SK-N-SH (cell line): ENCODE measurements at regions not wholly inside any gene's neighbourhood (a gene's known extent, or its start where the extent isn't known, plus 50 kb on each side); places are given as distances from the start of the nearest gene placed in this dataset.

ENCODE experiments used
- CTCF ChIA-PET: fragments of 300-600, 350-600 bp; formaldehyde crosslinking; extraction: SDS; loops from one replicate; lab custom pipeline; 2021; lab: Yijun Ruan, JAX
- POLR2A ChIA-PET: fragments of 350-600 bp; sonication (Branson Sonifier 250); formaldehyde crosslinking; extraction: SDS; loops from one replicate; lab custom pipeline; 2020; ENCODE audit warnings: antibody characterized with exemption, inconsistent platforms; lab: Yijun Ruan, JAX
- DNase-seq: peaks from one replicate; pipeline ENCODE4 v3.0.0; 2012
- H2AFZ ChIP-seq: fragments of 200-600 bp; sonication (generic); 2 replicates; pipeline ENCODE4 v1.8.1; 2016; ENCODE audit warnings: antibody characterized with exemption, mild to moderate bottlenecking, low read depth
- H3F3A ChIP-seq: fragments of 200-600 bp; sonication (generic); replicated peaks from 2 replicates; pipeline ENCODE3; 2016; ENCODE audit warnings: antibody characterized with exemption, mild to moderate bottlenecking; ENCODE audit not compliant: insufficient read depth
- H3K27ac ChIP-seq, 2 experiments: fragments of 200-500 bp in 1 of 2; fragments of 200-600 bp in 1 of 2; sonication (Bioruptor generic) in 1 of 2; sonication (generic), shearing (Covaris generic) in 1 of 2; 2 replicates each; pipeline versions ENCODE4 v1.5.1 to v1.6.1; 2014 to 2016; ENCODE audit warnings: low read depth in 2 of 2, inconsistent platforms in 1 of 2, low read length in 1 of 2, mild to moderate bottlenecking in 1 of 2, mixed read lengths in 1 of 2
- H3K27me3 ChIP-seq: fragments of 200-600 bp; sonication (generic), shearing (Covaris generic); 2 replicates; pipeline ENCODE4 v1.6.1; 2016; ENCODE audit warnings: mixed run types; ENCODE audit not compliant: insufficient read depth
- H3K36me3 ChIP-seq, 2 experiments: fragments of 200-500 bp in 1 of 2; fragments of 200-600 bp in 1 of 2; sonication (Bioruptor generic) in 1 of 2; sonication (generic) in 1 of 2; replicated peaks in 1 of 2; 2 replicates each; pipeline versions ENCODE3 to v1.5.1; 2014 to 2016; ENCODE audit warnings: low read length in 1 of 2, mild to moderate bottlenecking in 1 of 2; ENCODE audit not compliant: insufficient read depth in 2 of 2, control insufficient read depth in 1 of 2
- H3K4me1 ChIP-seq, 2 experiments: fragments of 200-500 bp in 1 of 2; fragments of 200-600 bp in 1 of 2; sonication (Bioruptor generic) in 1 of 2; sonication (generic), shearing (Covaris generic) in 1 of 2; 2 replicates each; pipeline versions ENCODE4 v1.5.1 to v1.6.1; 2014 to 2016; ENCODE audit warnings: low read depth in 1 of 2, low read length in 1 of 2, mixed run types in 1 of 2; ENCODE audit not compliant: insufficient read depth in 2 of 2, control insufficient read depth in 1 of 2
- H3K4me2 ChIP-seq: fragments of 200-600 bp; sonication (generic), shearing (Covaris generic); 2 replicates; pipeline ENCODE4 v1.6.1; 2017; ENCODE audit warnings: mixed run types
- H3K4me3 ChIP-seq, 2 experiments: fragments of 200-500 bp in 1 of 2; fragments of 200-600 bp in 1 of 2; sonication (Bioruptor generic) in 1 of 2; sonication (generic), shearing (Covaris generic) in 1 of 2; 2 replicates each; pipeline versions ENCODE4 v1.5.1 to v1.8.1; 2014 to 2016; ENCODE audit warnings: low read depth in 2 of 2, inconsistent platforms in 1 of 2, low read length in 1 of 2, mild to moderate bottlenecking in 1 of 2, mixed read lengths in 1 of 2, moderate library complexity in 1 of 2
- H3K79me2 ChIP-seq: fragments of 200-600 bp; sonication (generic); 2 replicates; pipeline ENCODE4 v1.8.1; 2017; ENCODE audit warnings: mild to moderate bottlenecking; ENCODE audit not compliant: insufficient read depth
- H3K9ac ChIP-seq: fragments of 200-600 bp; sonication (generic); 2 replicates; pipeline ENCODE4 v1.6.1; 2017; ENCODE audit warnings: mixed run types
- H3K9me2 ChIP-seq: fragments of 200-600 bp; sonication (generic); 2 replicates; pipeline ENCODE4 v1.6.1; 2017; ENCODE audit warnings: mixed run types
- H3K9me3 ChIP-seq: fragments of 200-600 bp; sonication (generic); 2 replicates; pipeline ENCODE4 v1.6.1; 2017; ENCODE audit warnings: mixed run types, mild to moderate bottlenecking, moderate library complexity
- H4K20me1 ChIP-seq: fragments of 200-600 bp; sonication (generic); 2 replicates; pipeline ENCODE4 v1.6.1; 2017; ENCODE audit warnings: mild to moderate bottlenecking, mixed run types; ENCODE audit not compliant: insufficient read depth
- CHD2 ChIP-seq: fragments of 150-350 bp; IDR thresholded peaks from 2 replicates; pipeline ENCODE4 v1.6.1; 2018; ENCODE audit warnings: low read length; ENCODE audit not compliant: partially characterized antibody
- CTCF ChIP-seq: fragments of 200-600 bp; sonication (generic); IDR thresholded peaks from 2 replicates; pipeline ENCODE4 v1.6.1; 2017; ENCODE audit warnings: antibody characterized with exemption, mild to moderate bottlenecking, moderate library complexity
- ELF1 ChIP-seq: IDR thresholded peaks from 2 replicates; pipeline ENCODE4 v1.4.0; 2012
- EP300 ChIP-seq, 2 experiments: IDR thresholded peaks; 2 replicates each; pipeline versions ENCODE4 v1.4.0 to v1.6.1; 2012; ENCODE audit warnings: borderline replicate concordance in 1 of 2, low read depth in 1 of 2, low read length in 1 of 2
- FOXJ3 ChIP-seq: sonication (generic); formaldehyde crosslinking; IDR thresholded peaks from 2 replicates; pipeline ENCODE4 v1.5.1; 2020; ENCODE audit warnings: mild to moderate bottlenecking, missing genetic modification reagents
- FOXM1 ChIP-seq: IDR thresholded peaks from 2 replicates; pipeline ENCODE4 v1.4.0; 2012; ENCODE audit warnings: low read depth, mild to moderate bottlenecking
- JUND ChIP-seq: IDR thresholded peaks from 2 replicates; pipeline ENCODE4 v1.4.0; 2012
- MXI1 ChIP-seq: IDR thresholded peaks from 2 replicates; pipeline ENCODE4 v1.6.1; 2012; ENCODE audit warnings: mild to moderate bottlenecking, low read depth, low read length, improper control_type of control experiment
- NFIC ChIP-seq: IDR thresholded peaks from 2 replicates; pipeline ENCODE4 v1.4.0; 2012; ENCODE audit warnings: borderline replicate concordance
- RFX5 ChIP-seq: IDR thresholded peaks from 2 replicates; pipeline ENCODE4 v1.6.1; 2012; ENCODE audit warnings: mild to moderate bottlenecking, improper control_type of control experiment, low read length
- SIN3A ChIP-seq: IDR thresholded peaks from 2 replicates; pipeline ENCODE4 v1.6.1; 2012; ENCODE audit warnings: low read depth, mild to moderate bottlenecking, low read length, moderate library complexity, borderline replicate concordance
- SMC3 ChIP-seq: IDR thresholded peaks from 2 replicates; pipeline ENCODE4 v1.6.1; 2012; ENCODE audit warnings: low read depth, low read length, improper control_type of control experiment
- TAF1 ChIP-seq: IDR thresholded peaks from 2 replicates; pipeline ENCODE4 v1.6.1; 2012; ENCODE audit warnings: low read depth, mild to moderate bottlenecking, low read length, moderate library complexity, borderline replicate concordance
- USF1 ChIP-seq: IDR thresholded peaks from 2 replicates; pipeline ENCODE4 v1.4.0; 2012; ENCODE audit warnings: low read depth, borderline replicate concordance
- WGBS: methylation state at CpG from one replicate; pipeline ENCODE4 v1.1.6; 2017; ENCODE audit warnings: low lambda C conversion rate; 5-methylcytosine and 5-hydroxymethylcytosine counted together
- TF ChIP-seq, protein P1 (sequence below): IDR thresholded peaks from 2 replicates; pipeline ENCODE4 v1.4.0; 2012; ENCODE audit warnings: low read depth
- TF ChIP-seq, protein P2 (sequence below): fragments of 150-350 bp; IDR thresholded peaks from 2 replicates; pipeline ENCODE4 v1.6.1; 2017; ENCODE audit warnings: antibody characterized with exemption, low read length, low read depth, borderline replicate concordance

DNA sequence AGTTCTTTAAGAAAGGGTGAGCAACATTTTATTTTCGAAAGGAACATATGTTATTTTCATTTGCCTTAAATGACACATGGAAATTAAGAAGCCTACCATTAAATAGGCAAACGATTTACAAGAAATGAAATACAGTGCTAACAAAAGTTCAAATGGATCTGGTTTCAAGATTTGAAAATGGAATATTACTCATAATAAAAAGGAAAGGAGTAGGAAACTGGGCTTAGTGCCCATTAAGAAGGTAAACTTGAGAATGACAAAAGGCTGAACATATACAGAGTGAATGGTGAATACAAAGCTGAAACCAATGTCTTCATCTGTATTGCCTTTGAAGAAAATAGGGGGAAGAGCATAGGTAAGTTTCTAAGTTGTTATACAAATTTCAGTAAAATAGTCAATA lies 974.2 kb upstream of the C9orf72 start (continued):
- no peak for TF ChIP-seq SIN3A
- TF ChIP-seq FOXJ3: no peak
- TF ChIP-seq FOXM1: no peak
- TF ChIP-seq CTCF: no peak
- TF ChIP-seq USF1: no peak
- no peak for TF ChIP-seq CHD2
- no peak for TF ChIP-seq MXI1
- TF ChIP-seq JUND: no peak
- no peak for TF ChIP-seq SMC3

GRCh38 chr9:28563291-28563934 lies 990.1 kb upstream of the C9orf72 start:
- H3K36me3 ChIP-seq: no peaks in the 10 kb centered on the region
- H2AFZ ChIP-seq: no peak overlapping the region
- no peak overlapping the region for H3K9ac ChIP-seq
- no peaks in the 10 kb centered on the region for H3K27me3 ChIP-seq
- ChIA-PET POLR2A (no interaction called here), CTCF (no interaction called here)
- DNase-seq: no peak
- no peak overlapping the region for H3K27ac ChIP-seq
- H4K20me1 ChIP-seq: no peaks in the 10 kb centered on the region
- no peak for TF ChIP-seq EP300 (IDR thresholded peaks at IDR 0.05; ENCODE audit: borderline replicate concordance in 1 of 2, low read depth in 1 of 2, low read length in 1 of 2)
- no peak for TF ChIP-seq TAF1
- no peak for TF ChIP-seq CHD2
- no peak for TF ChIP-seq NFIC
- TF ChIP-seq JUND: no peak
- TF ChIP-seq CTCF: no peak
- TF ChIP-seq, protein P1, sequence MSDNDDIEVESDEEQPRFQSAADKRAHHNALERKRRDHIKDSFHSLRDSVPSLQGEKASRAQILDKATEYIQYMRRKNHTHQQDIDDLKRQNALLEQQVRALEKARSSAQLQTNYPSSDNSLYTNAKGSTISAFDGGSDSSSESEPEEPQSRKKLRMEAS: no peak
- TF ChIP-seq SIN3A: no peak
- no peak for TF ChIP-seq RFX5
- no peak for TF ChIP-seq ELF1
- TF ChIP-seq, protein P2, sequence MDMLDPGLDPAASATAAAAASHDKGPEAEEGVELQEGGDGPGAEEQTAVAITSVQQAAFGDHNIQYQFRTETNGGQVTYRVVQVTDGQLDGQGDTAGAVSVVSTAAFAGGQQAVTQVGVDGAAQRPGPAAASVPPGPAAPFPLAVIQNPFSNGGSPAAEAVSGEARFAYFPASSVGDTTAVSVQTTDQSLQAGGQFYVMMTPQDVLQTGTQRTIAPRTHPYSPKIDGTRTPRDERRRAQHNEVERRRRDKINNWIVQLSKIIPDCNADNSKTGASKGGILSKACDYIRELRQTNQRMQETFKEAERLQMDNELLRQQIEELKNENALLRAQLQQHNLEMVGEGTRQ: no peak
- peaks cover 5% of the 10 kb centered on the region for H3F3A ChIP-seq
- 83% methylated on average over 7 of the region's 7 CpGs for WGBS
- no peak overlapping the region for H3K4me2 ChIP-seq
- no peak overlapping the region for H3K4me3 ChIP-seq
- H3K4me1 ChIP-seq: no peaks in the 10 kb centered on the region
- no peaks in the 10 kb centered on the region for H3K9me2 ChIP-seq
- H3K9me3 ChIP-seq: no peaks in the 10 kb centered on the region
- H3K79me2 ChIP-seq: no peaks in the 10 kb centered on the region
